GM19239 (cell line): ENCODE measurements at regions not wholly inside any gene's neighbourhood (a gene's known extent, or its start where the extent isn't known, plus 50 kb on each side); places are given as distances from the start of the nearest gene placed in this dataset.

Experiments used
- DNase-seq: peaks from one replicate; pipeline ENCODE4 v3.0.0; 2011; ENCODE audit warnings: low spot score; ENCODE audit not compliant: insufficient read length
- FAIRE-seq: peaks from 2 replicates; lab custom pipeline; 2011; peaks lifted over from hg19 to GRCh38; lab: Jason Lieb, UNC

- DNase-seq = no peak
- no peak for FAIRE-seq
Observed at GRCh38 chr10:130746311-130746710, 565.2 kb downstream of the TCERG1L start.

GRCh38 chr10:130747356-130747755 is 564.2 kb downstream of the TCERG1L start:
- FAIRE-seq (no peak), DNase-seq (no peak)

- FAIRE-seq (no peak), DNase-seq (no peak)
Observed at GRCh38 chr10:130747946-130748345, 563.6 kb downstream of the TCERG1L start.

GRCh38 chr10:130748409-130749057 is 563.0 kb downstream of the TCERG1L start:
- no peak for DNase-seq
- no peak for FAIRE-seq

GRCh38 chr10:130749911-130750310 is 561.6 kb downstream of the TCERG1L start:
- FAIRE-seq (no peak), DNase-seq (no peak)

- FAIRE-seq = no peak
- DNase-seq = no peak
Observed at GRCh38 chr10:130750441-130750840, 561.1 kb downstream of the TCERG1L start.

GRCh38 chr10:130751106-130751840 is 560.2 kb downstream of the TCERG1L start:
- no peak for FAIRE-seq

GRCh38 chr10:130751851-130752250 is 559.7 kb downstream of the TCERG1L start:
- DNase-seq (no peak), FAIRE-seq (no peak)

More at GRCh38 chr10:130751106-130751840, 560.2 kb downstream of the TCERG1L start:
- DNase-seq = no peak

GRCh38 chr10:130756651-130757050 is 554.9 kb downstream of the TCERG1L start:
- no peak for FAIRE-seq

GRCh38 chr10:130757271-130757670 is 554.2 kb downstream of the TCERG1L start:
- FAIRE-seq (no peak), DNase-seq (no peak)

More at GRCh38 chr10:130756651-130757050, 554.9 kb downstream of the TCERG1L start:
- no peak for DNase-seq

- FAIRE-seq (no peak), DNase-seq (no peak)
Observed at GRCh38 chr10:130757821-130758489, 553.6 kb downstream of the TCERG1L start.

GRCh38 chr10:130758529-130758928 is 553.0 kb downstream of the TCERG1L start:
- FAIRE-seq (no peak), DNase-seq (no peak)

- no peak for FAIRE-seq
Observed at GRCh38 chr10:130761032-130761575, 550.4 kb downstream of the TCERG1L start.

GRCh38 chr10:130761788-130762301 is 549.7 kb downstream of the TCERG1L start:
- FAIRE-seq (no peak), DNase-seq (no peak)

More at GRCh38 chr10:130761032-130761575, 550.4 kb downstream of the TCERG1L start:
- no peak for DNase-seq

GRCh38 chr10:130762491-130762890 is 549.0 kb downstream of the TCERG1L start:
- FAIRE-seq (no peak), DNase-seq (no peak)

- FAIRE-seq (no peak), DNase-seq (no peak)
Observed at GRCh38 chr10:130763071-130763470, 548.5 kb downstream of the TCERG1L start.

GRCh38 chr10:130763491-130763890 is 548.0 kb downstream of the TCERG1L start:
- DNase-seq = no peak
- FAIRE-seq = no peak

GRCh38 chr10:130764651-130765050 is 546.9 kb downstream of the TCERG1L start:
- no peak for FAIRE-seq

GRCh38 chr10:130766071-130766470 is 545.5 kb downstream of the TCERG1L start:
- DNase-seq (no peak), FAIRE-seq (no peak)

More at GRCh38 chr10:130764651-130765050, 546.9 kb downstream of the TCERG1L start:
- DNase-seq = no peak

GRCh38 chr10:130767116-130767730 is 544.3 kb downstream of the TCERG1L start:
- FAIRE-seq = no peak
- no peak for DNase-seq
